HG03378 (cell line): ENCODE measurements at regions not wholly inside any gene's neighbourhood (a gene's known extent, or its start where the extent isn't known, plus 50 kb on each side); places are given as distances from the start of the nearest gene placed in this dataset.
"Not testable (repeated sequence)": the region's sequence is repeated elsewhere in the genome, so short reads cannot be mapped to it uniquely, and the experiment has no call there.

Source experiments
- ATAC-seq: cut with Tn5 transposase; IDR thresholded peaks from one replicate; pipeline ENCODE4 v1.9.1; 2021; ENCODE audit warnings: mild to moderate bottlenecking, moderate library complexity; ENCODE audit not compliant: unreplicated experiment

DNA sequence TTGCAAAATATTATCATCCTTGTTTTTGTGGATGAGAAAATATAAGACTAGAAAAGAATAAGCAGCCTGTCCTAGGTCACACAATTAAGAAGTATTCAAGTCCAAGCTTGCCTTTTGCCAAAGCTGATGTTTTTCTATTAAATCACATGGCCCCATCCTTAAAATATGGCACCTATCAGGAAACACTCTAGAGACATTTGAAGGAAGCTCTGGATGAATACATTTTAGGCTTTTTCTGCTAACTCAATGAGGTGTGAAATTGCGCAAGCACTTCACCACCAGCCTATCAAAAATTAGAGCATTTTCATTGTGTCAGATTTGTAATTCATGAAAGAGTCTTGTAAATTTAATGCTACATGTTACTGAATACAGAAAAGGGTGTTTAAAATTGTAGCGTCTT lies 251.1 kb upstream of the MAD2L1 start:
- ATAC-seq: no peak

- no peak for ATAC-seq
These were observed 249.8 kb upstream of the MAD2L1 start for GRCh38 chr4:120316416-120316815.

DNA sequence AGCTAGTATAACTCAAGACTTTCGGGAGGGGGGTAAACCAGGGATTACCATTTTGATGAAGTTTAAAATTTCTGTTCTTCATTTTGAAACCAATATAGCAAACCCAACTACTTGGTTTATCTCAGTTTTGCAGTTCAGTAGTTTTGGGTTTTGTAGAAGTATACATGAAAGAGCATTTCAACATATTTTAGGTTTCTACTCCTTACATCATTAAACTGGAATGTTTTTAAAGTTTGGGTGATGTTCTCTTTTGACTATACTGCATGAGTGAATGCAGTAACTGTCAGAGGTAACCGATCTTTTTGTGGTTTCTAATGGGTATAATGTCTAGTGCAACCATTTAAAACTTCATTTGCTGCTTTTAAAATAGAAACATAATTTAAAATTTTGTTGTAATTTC lies 248.3 kb upstream of the MAD2L1 start:
- no peak for ATAC-seq

DNA sequence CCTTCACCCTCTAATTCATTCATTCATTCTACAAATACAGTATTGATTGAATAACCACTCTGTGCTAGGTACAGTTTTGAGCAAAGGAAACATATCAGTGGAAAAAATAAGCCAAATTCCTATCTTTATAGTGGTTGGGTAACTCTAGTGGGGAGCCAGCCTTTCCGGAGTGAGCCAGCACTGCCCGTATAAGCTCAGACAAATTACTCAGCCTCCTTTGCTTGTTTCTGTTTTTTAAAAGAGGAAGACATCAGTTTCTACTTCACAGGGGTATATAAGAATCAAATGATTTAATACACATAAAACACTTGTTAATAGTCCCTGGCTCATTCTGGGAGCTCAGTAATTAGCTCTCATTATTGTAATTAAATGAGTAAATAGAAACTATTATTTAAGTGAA lies 238.2 kb upstream of the MAD2L1 start:
- ATAC-seq: no peak

DNA sequence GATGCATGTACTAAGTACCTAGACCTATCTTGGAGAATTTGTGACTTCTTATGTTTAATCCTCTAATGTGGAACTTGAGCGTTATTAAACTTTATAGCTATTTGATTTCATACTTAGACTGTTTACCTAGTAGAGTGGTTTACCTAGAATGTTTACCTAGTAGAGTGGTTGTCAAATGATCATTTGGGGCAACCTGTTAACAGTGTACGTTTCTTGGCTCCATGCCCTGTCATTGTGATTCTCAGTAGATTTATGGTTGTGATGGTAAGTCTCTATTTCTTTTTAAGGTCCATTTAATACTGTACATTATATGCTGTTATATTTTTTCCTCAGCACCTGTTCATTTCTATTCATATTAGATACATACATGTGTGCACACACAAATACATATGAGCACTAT lies 233.0 kb upstream of the MAD2L1 start:
- ATAC-seq: no peak

DNA sequence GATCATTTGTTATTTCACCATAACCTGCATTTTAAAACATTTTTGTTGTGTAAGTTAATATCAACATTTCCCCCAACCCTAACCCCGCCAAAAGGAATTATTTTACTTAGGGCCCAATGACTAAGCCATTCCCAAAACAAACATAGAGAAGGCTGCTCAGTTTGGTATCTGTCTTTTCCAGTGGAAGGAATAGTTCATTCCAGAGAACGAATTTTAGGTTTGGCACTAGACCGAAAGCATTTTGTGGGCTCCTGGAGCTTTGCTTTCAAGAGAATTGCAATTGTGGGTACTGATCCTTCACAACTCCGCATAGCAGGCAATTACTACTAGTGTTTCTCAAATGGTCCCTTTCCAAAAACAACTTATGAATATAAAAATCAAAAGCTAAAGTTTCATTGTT lies 226.7 kb upstream of the MAD2L1 start:
- ATAC-seq: no peak

DNA sequence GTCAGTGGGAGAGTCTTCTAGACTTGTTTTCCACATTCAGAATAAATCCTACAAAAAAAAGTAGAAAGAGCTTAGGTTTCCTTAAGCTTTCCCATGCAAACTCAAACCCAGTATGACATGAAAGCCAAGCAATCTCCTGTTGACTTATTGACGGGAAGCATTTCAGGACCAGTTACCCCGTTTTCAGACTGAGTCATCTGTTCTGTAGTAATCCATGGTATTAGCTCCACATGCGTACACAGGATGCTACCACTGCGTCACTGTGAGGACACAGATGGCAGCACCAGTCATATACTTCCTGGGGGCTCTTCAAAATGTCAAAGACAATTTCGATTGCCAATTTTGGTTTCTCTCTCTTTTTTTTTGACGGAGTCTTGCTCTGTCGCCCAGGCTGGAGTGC lies 224.9 kb upstream of the MAD2L1 start:
- no peak for ATAC-seq

GRCh38 chr4:120290553-120290952 lies 223.9 kb upstream of the MAD2L1 start:
- ATAC-seq: no peak

GRCh38 chr4:120286813-120287212 lies 220.2 kb upstream of the MAD2L1 start:
- no peak for ATAC-seq

GRCh38 chr4:120281581-120281980 lies 214.9 kb upstream of the MAD2L1 start:
- no peak for ATAC-seq

DNA sequence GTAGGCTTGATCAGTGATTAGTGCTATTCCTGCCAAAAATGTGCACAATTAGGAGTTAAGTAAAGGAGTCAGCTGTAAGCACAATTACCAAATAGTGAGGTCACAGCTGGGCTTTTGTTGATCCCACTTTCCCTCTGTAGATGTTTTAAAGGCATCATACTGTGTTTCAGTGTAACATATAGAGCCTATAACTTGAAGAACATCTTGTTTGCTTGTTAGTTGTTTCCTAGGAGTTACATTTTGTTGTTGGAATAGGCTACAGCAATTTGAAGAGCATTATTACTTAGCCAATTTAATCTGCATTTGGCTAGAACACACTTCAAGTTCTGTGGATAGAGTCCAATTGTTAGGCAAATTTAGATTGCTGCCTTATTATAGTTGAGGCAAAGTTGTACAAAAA lies 210.7 kb upstream of the MAD2L1 start:
- no peak for ATAC-seq

DNA sequence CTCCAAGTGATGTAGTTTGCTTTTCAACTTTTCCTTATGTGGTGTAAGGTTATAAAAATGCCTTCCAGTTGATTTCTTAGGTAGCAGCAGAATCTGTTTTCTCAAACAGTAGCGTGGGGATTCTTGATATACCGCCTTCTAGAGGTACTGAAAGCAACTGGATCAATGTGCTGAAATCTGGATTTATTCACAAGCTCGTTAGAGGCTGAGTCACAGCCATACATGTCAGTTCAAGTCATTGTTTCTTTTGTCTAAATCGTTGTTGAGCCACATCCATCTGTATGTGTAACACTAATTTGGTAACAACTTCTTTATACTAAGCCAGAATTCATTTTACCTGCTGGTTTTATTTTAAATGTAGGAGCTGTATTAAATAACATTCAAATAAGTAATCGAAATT lies 200.0 kb upstream of the MAD2L1 start:
- no peak for ATAC-seq

- no peak for ATAC-seq
These were observed 197.0 kb upstream of the MAD2L1 start for GRCh38 chr4:120263618-120264017.

DNA sequence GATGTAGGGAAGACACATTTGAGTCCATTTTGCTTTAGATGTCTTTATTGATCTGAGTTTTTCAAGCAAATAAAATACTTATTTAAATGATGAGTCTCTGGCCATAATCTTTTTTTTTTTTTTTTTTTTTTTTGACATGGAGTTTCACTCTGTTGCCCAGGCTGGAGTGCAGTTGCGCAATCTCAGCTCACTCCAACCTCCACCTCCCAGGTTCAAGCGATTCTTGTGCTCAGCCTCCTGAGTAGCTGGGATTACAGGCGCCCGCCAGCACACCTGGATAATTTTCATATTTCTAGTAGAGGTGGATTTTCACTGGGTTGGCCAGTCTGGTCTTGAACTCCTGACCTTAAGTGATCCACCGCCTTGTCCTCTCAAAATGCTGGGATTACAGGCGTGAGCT lies 194.5 kb upstream of the MAD2L1 start:
- ATAC-seq: no peak

GRCh38 chr4:120256112-120256775 lies 189.6 kb upstream of the MAD2L1 start:
- ATAC-seq: not testable (repeated sequence)

DNA sequence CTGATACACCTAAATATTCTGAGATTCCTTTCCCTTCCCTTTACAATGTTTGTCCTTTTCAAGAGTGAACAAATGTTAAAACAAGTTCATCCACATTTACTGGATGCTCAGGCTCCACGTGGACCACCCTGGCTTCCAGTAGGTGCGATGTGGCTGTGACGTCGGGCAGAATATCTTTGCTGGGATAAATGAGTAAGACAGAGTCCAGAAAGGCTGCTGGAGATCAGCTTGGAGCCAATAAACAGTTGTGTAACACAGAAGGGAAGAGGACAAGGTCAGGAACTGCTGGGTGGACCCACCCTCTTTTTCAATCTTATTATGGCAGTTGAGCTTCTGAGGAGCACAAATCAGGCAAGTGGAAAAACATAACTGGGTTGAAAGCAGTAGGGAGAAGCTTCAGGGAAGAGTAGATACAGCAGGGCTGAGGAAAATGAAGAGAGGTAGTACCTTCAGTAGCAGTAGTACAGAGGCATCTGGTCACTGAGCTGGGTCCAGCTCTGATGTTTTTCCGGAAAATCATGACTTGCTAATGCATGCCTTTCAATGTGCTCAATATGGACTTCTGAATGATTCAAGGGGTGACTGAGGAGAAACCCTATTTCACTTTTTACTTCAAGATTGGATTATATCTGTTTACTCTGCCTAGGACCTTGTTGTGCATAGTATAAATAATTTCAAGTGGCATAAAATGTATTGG lies 171.8 kb upstream of the MAD2L1 start:
- no peak for ATAC-seq

- no peak for ATAC-seq
These were observed 170.2 kb upstream of the MAD2L1 start for GRCh38 chr4:120236873-120237272.

- no peak for ATAC-seq
These were observed 165.4 kb upstream of the MAD2L1 start for GRCh38 chr4:120232050-120232449.

- ATAC-seq: no peak
These were observed 161.4 kb upstream of the MAD2L1 start for GRCh38 chr4:120228086-120228485.

DNA sequence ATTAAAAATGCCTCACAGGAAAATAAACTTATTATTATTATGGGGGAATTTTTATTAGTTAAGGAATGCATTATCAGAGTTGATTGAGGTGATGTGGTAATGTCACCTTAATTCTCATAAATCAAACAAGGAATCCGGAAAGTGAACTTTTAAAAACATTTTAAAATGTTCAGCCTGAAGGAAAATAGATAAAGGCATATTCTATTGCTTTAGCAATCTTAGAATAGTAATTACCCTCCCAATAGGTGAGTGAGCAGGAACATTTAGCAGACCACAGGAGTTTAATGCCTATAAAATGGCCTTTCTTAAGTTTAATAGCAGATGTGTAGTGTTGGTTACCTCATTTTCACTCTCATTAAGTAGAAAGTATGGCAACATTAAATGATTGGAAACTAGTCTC lies 160.9 kb upstream of the MAD2L1 start:
- no peak for ATAC-seq

DNA sequence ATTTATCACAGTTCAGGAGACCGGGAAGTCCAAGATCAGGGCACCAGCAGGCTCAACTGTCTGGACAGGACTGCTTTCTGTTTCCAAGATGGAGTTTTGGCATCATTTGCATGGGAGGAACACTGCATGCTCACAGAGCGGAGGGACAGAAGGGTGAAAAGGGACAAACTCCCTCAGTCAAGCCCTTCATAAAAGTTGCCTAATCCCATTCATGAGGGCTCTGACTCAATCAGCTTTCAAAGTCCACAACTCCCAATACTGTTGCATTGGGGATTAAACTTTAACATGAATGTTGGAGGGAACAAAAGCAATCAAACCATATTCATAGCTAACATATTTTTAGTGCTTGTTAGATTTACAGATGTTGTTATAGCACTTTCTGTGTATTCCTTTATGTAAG lies 158.9 kb upstream of the MAD2L1 start:
- ATAC-seq: no peak

DNA sequence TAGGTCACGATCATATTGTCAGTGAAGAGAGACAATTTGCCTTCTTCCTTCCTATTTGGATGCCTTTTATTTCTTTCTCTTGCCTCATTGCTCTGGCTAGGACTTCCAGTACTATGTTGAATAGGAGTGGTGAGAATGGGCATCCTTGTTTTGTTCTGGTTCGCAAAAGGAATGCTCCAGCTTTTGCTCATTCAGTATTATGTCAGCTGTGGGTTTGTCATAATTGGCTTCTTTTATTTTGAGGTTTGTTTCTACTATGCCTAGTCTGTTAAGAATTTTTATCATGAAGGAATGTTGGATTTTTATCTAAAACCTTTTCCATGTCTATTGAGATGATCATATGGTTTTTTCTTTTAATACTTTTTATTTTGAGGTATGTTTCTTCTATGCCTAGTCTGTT lies 152.3 kb upstream of the MAD2L1 start:
- no peak for ATAC-seq

- ATAC-seq: no peak
These were observed 148.7 kb upstream of the MAD2L1 start for GRCh38 chr4:120215350-120215749.
